Tibial nerve (tissue), 4 donors: ENCODE measurements at regions not wholly inside any gene's neighbourhood (a gene's known extent, or its start where the extent isn't known, plus 50 kb on each side); places are given as distances from the start of the nearest gene placed in this dataset.

Source experiments
- EP300 ChIP-seq, 2 donors: sonication (generic); formaldehyde crosslinking; IDR thresholded peaks; one replicate each; pipeline ENCODE4 v1.6.1; 2017; ENCODE audit warnings: antibody characterized with exemption in 2 of 2, mild to moderate bottlenecking in 1 of 2
- POLR2A ChIP-seq, 2 donors: fragments of 450-650 bp; IDR thresholded peaks; one replicate each; pipeline ENCODE4 v1.6.1; 2017; ENCODE audit warnings: antibody characterized with exemption in 2 of 2, mild to moderate bottlenecking in 2 of 2, moderate library complexity in 2 of 2
- TF ChIP-seq, protein P1 (sequence below), 5 experiments: fragments of 200-600 bp in 3 of 5; fragments of 450-650 bp in 2 of 5; sonication (generic) in 3 of 5; IDR thresholded peaks; one replicate each; pipeline ENCODE4 v1.5.1; 2016 to 2019; ENCODE audit warnings: antibody characterized with exemption in 5 of 5, mild to moderate bottlenecking in 3 of 5, moderate library complexity in 2 of 5

DNA sequence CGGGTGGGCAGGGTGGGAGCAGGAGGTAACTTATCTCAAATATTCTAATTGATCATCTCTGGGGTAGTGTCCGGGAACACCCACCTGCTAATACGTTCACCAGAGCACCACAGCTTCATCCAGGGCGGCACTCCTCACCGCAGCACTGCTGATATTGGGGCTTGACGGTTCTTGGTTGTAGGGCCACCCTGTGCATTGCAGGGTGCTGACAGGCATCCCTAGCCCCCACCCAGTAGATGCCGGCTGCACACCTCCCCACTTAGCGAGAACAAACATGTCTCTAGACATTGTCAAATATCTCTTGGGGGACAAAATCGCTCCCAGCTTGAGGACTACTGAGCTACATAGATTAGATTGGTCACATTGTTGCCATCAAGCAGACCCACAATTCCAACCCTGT is 73.9 kb upstream of the WASF3 start:
- TF ChIP-seq, protein P1, sequence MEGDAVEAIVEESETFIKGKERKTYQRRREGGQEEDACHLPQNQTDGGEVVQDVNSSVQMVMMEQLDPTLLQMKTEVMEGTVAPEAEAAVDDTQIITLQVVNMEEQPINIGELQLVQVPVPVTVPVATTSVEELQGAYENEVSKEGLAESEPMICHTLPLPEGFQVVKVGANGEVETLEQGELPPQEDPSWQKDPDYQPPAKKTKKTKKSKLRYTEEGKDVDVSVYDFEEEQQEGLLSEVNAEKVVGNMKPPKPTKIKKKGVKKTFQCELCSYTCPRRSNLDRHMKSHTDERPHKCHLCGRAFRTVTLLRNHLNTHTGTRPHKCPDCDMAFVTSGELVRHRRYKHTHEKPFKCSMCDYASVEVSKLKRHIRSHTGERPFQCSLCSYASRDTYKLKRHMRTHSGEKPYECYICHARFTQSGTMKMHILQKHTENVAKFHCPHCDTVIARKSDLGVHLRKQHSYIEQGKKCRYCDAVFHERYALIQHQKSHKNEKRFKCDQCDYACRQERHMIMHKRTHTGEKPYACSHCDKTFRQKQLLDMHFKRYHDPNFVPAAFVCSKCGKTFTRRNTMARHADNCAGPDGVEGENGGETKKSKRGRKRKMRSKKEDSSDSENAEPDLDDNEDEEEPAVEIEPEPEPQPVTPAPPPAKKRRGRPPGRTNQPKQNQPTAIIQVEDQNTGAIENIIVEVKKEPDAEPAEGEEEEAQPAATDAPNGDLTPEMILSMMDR (IDR thresholded peaks at IDR 0.05): no peak
- TF ChIP-seq POLR2A (IDR thresholded peaks at IDR 0.05) (no peak), EP300 (IDR thresholded peaks at IDR 0.05) (no peak)
